Dermis microvascular lymphatic vessel endothelial cell (primary cell): ENCODE measurements at regions not wholly inside any gene's neighbourhood (a gene's known extent, or its start where the extent isn't known, plus 50 kb on each side); places are given as distances from the start of the nearest gene placed in this dataset.
"Not testable (repeated sequence)": the region's sequence is repeated elsewhere in the genome, so short reads cannot be mapped to it uniquely, and the experiment has no call there.

Experiments used
- DNase-seq, 2 donors: peaks; one replicate each; pipeline versions ENCODE4 v3.0.0 to v3.0.0-alpha.2; 2010; ENCODE audit warnings: low read depth in 2 of 2

DNA sequence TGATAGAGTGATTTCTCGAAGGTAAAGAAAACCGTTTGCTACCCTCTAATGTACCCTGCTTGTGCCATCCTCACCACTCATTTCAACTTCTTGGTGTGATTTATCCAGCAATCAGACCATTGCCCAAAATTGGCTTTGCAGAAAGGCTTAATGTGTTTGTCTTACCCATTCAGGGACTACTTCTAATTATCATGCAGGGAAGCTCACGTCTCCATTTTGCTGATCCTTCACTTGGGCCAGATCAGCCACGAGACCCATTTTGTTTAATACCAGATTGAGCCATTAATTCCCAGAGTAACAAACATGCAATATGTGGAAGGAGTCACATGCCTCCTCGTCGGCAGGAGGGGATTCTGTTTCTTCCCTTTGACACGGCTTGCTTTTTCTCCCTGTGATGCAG lies 51.1 kb upstream of the CRY1 start:
- no peak for DNase-seq

DNA sequence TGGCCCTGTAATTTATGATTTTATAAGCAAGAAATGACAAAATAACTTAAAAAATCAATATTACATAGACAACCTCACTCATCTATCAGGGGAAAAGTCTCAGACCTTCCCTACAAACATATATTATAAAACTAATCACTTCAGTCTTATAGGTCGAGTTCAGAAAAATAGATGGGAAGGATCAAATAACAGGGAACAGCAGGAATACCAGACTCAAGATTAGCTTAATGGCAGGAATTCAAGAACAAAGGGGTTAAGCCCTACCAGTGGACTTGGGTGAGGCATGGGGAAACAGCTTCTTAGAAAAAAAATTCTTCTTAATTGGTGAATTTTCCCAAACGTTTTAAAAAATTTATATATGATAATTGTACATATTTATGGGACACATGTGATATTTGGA lies 51.6 kb upstream of the CRY1 start:
- no peak for DNase-seq

DNA sequence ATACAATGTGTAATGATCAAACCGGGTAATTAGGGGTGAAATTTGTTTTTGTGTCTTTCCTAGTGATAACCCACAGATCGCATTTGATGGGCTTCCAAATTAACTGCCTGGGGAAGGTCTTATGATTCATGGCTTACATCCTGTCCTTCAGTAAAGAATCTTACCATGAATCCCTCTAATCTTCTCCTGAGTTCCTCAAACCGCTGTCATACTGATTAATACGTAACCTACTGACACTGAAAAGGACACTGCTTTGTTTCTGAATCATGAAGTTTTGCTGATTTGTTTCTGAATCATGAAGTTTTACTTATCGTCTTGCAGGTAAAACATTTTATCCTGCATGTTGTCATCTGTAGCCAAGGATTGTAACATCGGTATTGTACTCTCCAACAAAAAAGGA lies 52.0 kb upstream of the CRY1 start:
- no peak for DNase-seq

DNA sequence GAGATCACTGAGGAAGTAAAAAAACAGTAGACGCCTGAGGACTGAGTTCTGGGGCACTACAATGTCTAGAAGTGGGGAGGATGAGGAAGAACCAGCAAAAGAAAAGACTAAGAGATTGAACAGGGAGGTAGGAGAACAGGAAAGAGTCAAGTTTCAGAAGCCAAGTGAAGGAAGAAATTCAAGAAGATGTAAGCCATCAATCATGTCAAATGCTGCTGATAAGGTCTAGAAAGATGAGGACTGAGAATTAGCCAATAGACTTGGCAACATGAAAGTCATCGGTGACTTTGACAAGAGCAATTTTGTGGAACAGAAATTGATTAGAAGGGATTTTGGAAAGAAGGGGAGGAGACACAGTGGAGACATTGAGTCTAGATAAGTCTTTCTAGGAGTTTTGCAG lies 54.8 kb upstream of the CRY1 start:
- DNase-seq = no peak

DNA sequence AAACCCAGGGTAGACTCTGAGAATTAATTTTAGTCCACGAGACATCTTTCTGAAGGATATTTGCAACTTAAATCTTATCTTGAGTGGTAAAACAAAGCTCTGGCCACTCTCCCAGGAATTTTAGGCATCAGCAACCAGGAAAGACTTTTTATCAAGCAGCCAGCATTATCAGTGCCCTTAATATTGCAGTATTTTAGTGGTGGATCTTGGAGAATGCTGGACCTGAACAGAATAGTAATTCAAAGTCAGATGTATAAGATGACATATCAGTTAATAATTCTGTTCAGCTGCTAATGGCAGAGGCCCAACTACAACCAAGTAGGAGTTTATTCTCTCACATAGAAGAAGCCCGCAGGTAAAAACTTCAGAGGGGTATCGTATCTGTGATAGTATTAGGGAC lies 59.0 kb upstream of the CRY1 start:
- DNase-seq = no peak

DNA sequence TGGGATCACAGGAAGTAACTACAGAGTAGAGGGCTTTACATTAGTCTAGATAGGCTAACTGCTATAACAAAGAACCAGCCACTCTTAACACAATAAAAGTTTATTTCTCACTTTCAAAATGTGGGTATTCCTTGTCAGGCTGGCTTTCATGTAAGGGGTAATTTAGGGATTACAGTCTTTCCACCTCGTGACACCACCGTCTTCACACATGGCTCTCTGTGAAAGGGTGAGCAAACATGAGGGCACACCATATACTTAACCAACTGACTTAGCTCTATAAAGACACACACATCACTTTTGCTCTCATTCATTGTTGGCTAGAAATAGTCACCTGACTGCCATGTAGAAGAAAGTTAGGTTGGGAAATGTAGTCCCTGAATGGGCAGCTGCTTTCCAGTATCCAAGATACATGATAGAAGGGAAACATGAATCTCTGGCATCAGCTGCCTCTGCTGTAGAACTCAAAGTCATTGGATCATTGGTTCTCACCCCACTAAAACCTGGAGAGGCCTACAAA lies 66.1 kb upstream of the CRY1 start:
- no peak for DNase-seq

DNA sequence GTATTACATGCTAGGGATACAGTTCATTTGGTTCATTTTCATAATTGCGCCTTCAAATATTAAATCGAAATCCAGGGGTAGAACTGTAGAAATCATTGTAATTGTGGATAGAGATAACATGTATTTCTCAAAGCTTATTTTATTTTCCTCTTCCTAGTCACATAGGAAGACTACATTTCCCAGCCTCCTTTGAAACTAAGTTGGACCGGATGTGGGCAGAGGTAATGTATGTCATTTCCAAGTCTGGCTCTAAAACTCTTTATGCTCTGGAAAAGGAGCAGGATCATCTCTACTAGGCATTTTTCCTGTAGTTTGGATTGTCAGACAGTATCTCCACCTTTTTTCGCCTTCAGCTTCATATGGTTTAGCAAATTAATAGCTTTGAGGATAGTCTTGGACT lies 70.1 kb upstream of the CRY1 start:
- DNase-seq = no peak

DNA sequence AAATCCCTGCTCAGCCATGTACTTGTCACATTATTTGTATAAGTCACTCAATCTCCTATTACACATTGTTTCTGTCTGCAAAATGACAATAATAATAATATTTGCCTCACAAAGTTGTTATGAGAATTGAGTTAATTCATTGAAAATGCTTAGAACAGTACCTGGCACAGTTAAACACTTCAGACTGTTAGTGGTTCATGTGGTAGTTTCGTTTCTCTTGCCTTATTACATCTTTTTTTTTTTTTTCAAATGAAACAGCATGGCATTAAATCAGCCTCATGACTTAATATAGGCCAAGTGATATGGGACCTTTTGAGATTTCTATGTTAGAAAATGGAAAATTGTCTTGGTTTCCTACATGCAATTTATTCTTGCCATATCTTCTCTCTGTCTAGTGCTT lies 71.0 kb upstream of the CRY1 start:
- no peak for DNase-seq

DNA sequence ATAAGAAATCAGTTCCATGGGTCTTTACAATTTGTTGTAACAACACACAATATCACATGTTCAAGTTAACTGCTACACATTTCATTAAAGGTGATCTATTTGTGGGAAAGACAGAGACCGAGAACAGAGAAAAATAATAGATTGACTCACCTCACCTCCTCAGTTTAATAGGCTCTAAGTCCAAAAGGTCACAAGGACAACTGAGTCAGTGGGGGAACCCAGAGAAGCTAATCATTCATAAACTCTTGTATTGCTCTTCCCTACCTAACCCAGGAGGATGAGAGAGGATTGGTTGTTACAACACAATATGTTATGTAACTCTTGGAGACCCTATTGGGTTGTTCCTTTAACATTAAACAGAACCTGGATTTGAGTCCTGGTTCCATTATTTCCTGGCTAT lies 72.2 kb upstream of the CRY1 start:
- no peak for DNase-seq

DNA sequence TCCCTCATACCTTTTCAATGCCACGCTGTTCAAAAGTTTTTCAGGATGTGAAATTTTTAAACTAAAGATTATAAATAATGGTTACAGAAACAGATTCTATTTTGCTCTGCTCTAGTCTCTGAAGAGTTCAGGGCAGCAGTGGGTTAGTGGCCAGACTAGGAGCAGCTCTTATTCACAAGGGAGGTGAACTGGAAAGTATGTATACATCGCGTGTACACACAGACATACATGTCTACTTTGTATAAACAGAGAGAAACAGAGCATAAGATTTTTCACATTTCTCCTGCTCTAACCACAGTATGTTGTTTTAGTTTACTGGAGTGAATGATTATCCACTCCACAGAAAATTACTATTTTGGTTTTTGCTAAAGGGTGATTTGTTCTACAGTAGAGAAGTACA lies 74.4 kb upstream of the CRY1 start:
- DNase-seq = no peak

DNA sequence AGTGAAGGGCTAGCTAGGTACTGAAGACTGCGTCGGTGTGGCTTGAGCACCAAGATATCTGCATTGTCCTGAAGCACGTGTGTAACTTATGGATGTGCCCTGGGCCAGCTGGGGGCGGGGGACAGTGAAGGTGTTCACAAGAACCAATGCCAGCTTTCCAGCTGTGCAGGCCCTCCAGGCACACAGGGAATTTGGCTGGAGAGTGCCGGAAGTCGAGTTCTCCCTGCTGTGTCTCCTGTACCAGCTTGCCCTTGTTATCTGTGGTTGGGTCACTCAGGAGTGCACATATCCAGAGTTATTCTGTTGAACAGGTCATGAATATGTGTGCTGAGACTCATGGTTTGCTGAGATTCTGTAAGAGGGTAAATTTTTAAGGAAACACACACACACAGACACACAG lies 75.9 kb upstream of the CRY1 start:
- no peak for DNase-seq

DNA sequence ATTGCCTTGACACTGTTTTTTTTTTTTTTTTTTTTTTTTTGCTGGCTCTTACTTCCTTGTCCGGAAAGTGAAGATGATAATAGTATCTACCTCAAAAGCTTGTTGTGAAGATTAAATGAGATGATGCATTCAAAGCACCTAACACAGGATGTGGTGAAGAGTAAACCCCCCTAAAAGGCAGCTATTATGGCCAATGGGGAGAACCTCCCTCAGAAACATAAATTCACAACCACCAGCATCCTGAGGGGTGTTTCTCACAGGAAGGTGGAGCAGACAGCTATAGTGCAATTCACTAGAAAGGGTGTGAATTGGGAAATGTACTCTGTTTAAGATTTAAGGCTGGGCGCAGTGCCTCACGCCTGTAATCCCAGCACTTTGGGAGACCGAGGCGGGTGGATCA lies 85.4 kb upstream of the CRY1 start:
- DNase-seq = no peak

DNA sequence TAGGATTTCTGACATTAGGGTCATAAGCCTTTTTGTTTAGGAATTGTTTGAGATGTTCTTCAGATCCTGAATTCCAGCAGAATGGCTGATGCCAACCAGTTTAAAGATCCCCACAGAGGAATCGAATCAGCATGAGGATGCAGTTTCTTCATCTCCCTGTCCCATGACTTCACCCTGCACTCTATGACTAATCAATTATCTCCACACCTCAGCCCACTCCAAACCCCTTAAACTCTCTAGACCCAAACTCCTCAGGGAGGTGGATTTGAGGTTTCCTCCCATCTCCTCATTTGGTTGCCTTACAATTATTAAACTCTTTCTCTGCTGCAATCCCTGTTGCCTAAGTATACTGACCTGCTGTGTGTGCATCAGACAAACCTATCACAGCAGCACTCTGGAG lies 86.5 kb upstream of the CRY1 start:
- no peak for DNase-seq

DNA sequence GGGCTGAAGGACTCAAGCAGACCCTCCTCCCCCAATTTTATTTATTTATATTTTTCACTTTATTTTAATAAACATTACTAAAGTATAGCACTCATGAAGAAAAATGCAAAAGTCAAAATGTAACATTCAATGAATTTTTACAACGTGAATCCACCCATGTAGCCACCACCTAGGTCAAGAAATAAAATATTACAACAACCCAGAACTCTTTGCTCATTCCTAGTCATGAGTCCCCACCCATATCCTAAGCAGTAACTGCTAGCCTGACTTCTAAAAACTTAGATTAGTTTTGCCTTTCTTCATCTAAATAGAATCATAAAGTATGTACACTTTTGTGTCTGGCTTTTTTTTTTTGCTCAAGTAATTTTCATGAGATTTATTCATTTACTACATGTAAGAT lies 86.9 kb upstream of the CRY1 start:
- no peak for DNase-seq

DNA sequence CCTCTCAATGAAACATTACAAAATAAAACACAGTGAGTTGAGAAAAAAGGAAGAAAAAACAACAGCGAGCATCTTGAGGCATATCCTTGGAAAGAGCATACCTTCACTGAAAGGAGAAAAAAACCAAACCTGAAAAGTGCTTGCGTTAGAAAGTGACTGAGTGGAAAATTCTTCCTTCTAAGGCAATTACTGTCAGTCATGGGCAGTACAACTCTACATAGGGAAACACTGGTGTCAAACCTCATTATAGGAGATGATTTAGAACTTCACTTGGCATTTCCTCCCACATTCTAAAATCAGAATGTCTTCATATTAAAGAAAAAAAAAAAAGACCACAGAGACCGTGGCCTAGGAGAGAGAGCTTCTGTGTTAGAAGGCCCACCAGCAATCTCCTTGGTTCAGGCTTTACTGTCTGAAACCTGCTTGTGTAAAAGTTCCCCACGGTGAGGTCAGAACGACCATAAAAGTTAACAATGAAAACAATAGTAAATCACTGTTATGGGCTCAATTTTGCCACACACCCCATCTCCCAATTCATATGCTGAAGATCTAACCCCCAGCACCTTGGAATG lies 91.1 kb upstream of the CRY1 start:
- DNase-seq = no peak

DNA sequence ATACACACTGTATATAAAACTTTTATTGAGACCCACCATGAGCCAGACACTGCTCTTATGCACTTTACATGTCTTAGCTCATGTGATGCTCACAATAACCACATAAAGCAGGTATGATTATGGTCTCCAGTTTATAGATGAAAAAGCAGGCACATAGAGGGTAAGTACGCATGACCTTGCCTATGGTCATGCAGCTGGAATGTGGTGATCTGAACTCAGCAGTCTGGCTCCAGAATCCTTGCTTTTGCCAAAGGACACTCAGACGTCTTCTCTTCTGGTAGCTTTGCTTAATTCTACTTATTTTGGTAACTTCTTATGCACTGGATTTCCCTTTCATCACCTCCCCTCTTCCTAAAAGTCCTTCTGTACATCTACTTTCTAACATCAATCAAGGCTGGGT lies 103.3 kb upstream of the CRY1 start:
- DNase-seq = no peak

DNA sequence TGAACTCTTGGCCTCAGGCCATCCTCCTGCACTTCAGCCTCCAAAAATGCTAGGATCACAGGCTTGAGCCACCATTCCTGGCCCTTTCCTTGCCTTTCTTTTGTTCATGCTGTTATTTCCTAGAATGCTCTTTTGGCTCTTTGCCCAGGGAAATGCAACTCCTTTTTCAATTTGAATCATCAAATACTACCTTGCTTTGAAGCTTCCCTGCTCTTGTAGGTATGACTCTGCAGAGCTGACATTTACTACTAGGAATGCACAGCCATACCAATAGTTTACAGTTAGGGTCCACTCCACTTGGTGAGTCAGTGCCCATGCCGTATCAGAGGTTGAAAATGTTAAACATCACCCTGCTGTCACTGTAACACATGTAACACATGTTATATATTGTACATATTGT lies 107.0 kb upstream of the CRY1 start:
- no peak for DNase-seq

DNA sequence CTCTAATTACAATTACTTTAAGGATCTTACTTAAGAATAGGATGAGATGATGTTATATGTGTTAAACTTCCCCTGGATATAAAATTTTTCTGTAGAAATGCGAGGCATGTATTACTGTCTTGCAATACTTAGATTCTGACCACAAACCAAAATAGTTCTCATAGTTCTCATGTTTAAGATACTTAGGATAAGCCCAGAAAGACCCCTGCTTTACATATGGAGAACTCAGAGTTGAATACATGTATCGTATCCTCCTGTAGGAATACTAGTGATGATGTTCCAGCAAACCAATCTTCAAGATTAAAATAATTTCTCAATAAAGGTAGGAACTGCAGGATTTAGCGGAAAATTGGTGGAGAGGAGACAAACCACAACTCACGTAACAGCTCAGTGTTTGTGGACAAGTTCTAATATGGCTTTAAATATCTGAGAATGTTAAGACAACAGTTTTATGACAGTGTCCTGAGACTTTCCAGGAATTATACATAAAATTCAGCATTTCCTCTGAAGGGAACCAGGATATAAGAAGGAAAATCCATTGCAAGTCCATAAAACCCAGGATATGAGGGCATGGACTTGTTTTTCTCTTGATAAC lies 114.7 kb upstream of the CRY1 start:
- no peak for DNase-seq

DNA sequence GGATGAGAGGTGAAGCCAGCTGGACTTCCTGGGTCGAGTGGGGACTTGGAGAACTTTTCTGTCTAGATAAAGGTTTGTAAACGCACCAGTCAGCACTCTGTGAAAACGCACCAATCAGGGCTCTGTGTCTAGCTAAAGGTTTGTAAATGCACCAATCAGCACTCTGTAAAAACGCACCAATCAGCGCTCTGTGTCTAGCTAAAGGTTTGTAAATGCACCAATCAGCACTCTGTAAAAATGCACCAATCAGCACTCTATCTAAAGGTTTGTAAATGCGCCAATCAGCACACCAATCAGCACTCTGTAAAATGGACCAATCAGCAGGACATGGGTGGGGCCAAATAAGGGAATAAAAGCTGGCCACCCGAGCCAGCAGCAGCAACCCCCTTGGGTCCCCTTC lies 116.4 kb upstream of the CRY1 start:
- DNase-seq = not testable (repeated sequence)

DNA sequence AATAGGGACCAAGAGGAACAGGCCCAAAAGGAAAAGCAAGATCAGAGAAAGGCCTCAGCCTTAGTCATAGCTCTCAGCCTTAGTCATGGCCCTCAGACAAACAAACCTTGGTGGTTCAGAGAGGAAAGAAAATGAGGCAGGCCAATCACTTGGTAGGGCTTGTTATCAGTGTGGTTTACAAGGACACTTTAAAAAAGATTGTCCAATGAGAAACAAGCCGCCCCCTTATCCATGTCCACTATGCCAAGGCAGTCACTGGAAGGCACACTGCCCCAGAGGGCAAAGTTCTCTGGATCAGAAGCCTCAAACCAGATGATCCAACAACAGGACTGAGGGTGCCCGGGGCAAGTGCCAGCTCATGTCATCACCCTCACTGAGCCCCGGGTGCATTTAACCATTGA lies 121.0 kb upstream of the CRY1 start:
- DNase-seq = not testable (repeated sequence)

DNA sequence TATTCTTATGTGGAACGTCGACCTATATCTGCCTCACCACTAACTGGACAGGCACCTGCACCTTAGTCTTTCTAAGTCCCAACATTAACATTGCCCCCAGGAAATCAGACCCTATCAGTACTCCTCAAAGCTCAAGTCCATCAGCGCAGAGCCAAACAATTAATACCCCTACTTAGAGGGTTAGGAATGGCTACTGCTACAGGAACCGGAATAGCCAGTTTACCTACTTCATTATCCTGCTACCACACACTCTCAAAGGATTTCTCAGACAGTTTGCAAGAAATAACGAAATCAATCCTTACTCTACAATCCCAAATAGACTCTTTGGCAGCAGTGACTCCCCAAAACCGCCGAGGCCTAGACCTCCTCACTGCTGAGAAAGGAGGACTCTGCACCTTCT lies 123.1 kb upstream of the CRY1 start:
- DNase-seq = not testable (repeated sequence)

DNA sequence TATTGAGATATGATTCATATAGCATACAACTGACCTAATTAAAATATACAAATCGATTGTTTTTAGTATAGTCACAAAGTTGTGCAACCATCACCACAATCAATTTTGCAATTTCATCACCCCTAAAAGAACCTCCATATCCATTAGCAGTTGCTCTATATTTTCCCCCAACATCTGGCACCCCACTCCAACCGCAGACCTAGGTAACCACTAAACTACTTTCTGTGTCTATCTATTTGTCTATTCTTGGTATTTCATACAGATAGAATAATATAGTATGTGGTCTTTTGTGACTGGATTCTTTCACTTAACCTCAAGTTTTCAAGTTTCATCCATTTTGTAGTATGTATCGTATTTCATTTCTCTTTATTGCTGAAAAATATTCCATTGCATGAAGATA lies 126.0 kb upstream of the CRY1 start:
- DNase-seq = no peak

DNA sequence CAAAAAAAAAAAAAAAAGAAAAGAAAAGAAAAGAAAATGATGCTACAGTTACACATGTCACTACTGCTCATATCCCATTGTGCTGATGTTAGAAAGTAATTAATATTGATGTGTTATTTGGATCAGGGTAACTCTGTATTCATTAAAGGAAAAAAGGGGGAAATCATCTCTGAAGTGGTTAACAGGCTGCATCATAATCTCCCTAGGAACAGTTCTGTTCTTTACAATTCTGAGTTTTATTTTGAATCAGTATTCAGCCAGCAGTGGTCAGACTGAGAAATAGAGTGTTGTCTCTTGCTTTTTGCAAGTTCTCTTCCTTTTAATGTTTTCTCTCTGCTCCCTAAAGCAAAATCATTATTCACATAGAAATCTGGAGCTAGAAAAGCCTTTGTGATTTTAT lies 128.6 kb upstream of the CRY1 start:
- DNase-seq = no peak

DNA sequence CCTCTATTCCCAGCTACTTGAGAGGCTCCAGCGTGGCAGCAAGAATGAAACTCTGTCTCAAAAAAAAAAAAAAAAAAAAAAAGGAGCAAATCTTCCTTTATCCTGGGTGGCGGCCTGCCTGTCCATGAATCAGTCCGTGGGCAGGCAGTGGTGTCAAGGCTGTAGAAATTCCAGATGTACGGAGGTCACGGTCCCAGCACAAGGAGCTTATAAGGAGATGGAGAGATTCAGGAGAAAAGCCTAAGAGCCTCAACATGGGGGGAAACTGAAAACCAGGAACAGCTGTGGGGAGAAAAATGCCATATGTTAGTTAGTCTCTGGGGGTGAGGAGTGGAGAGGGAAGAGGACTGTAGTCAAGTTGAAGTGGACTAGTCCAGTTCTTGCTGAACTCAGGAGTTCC lies 130.5 kb upstream of the CRY1 start:
- no peak for DNase-seq
